ENCODE measurements at regions not wholly inside any gene's neighbourhood (a gene's known extent, or its start where the extent isn't known, plus 50 kb on each side); places are given as distances from the start of the nearest gene placed in this dataset.

- H3K27ac ChIP-seq, result no peak overlapping the region
- TF ChIP-seq CTCF (conservative IDR thresholded peaks at IDR 0.05; ENCODE audit: low read depth, low read length), result no peak
- H3K36me3 ChIP-seq (ENCODE audit: insufficient read depth), result no peaks in the 10 kb centered on the region
- no peaks in the 10 kb centered on the region for H3K4me1 ChIP-seq (ENCODE audit: low read depth, poor library complexity, severe bottlenecking)
- H3K79me2 ChIP-seq (ENCODE audit: insufficient read depth, low read depth), result no peaks in the 10 kb centered on the region
- H3K4me3 ChIP-seq (IDR thresholded peaks at IDR 0.05; ENCODE audit: insufficient read depth, low read depth, low read length), result no peak overlapping the region
- no peak overlapping the region for H2AFZ ChIP-seq (ENCODE audit: low read depth)
- H3K4me2 ChIP-seq, result no peak overlapping the region
- H4K20me1 ChIP-seq (ENCODE audit: insufficient read depth), result no peaks in the 10 kb centered on the region
- no peak overlapping the region for H3K9ac ChIP-seq
- H3K27me3 ChIP-seq (ENCODE audit: insufficient read depth, low read depth), result no peaks in the 10 kb centered on the region
Measured at GRCh38 chr4:151988591-151988990, 227.8 kb upstream of the GATB start.

GRCh38 chr4:151987606-151988005 is 226.8 kb upstream of the GATB start:
- no peak overlapping the region for H3K27ac ChIP-seq
- no peak overlapping the region for H2AFZ ChIP-seq (ENCODE audit: low read depth)
- H3K27me3 ChIP-seq (ENCODE audit: insufficient read depth, low read depth), result no peaks in the 10 kb centered on the region
- no peaks in the 10 kb centered on the region for H3K36me3 ChIP-seq (ENCODE audit: insufficient read depth)
- no peak overlapping the region for H3K9ac ChIP-seq
- H3K4me2 ChIP-seq, result no peak overlapping the region
- H4K20me1 ChIP-seq (ENCODE audit: insufficient read depth), result no peaks in the 10 kb centered on the region
- H3K4me3 ChIP-seq (IDR thresholded peaks at IDR 0.05; ENCODE audit: insufficient read depth, low read depth, low read length), result no peak overlapping the region
- H3K79me2 ChIP-seq (ENCODE audit: insufficient read depth, low read depth), result no peaks in the 10 kb centered on the region
- no peaks in the 10 kb centered on the region for H3K4me1 ChIP-seq (ENCODE audit: low read depth, poor library complexity, severe bottlenecking)
- no peak for TF ChIP-seq CTCF (conservative IDR thresholded peaks at IDR 0.05; ENCODE audit: low read depth, low read length)

- Histone ChIP-seq H3K79me2 (ENCODE audit: insufficient read depth, low read depth) (no peaks in the 10 kb centered on the region), H3K27ac (no peak overlapping the region), H3K4me3 (IDR thresholded peaks at IDR 0.05; ENCODE audit: insufficient read depth, low read depth, low read length) (no peak overlapping the region), H3K9ac (no peak overlapping the region), H3K36me3 (ENCODE audit: insufficient read depth) (no peaks in the 10 kb centered on the region), H3K27me3 (ENCODE audit: insufficient read depth, low read depth) (no peaks in the 10 kb centered on the region), H2AFZ (ENCODE audit: low read depth) (no peak overlapping the region), H4K20me1 (ENCODE audit: insufficient read depth) (no peaks in the 10 kb centered on the region), H3K4me1 (ENCODE audit: low read depth, poor library complexity, severe bottlenecking) (no peaks in the 10 kb centered on the region), H3K4me2 (no peak overlapping the region)
- TF ChIP-seq CTCF (conservative IDR thresholded peaks at IDR 0.05; ENCODE audit: low read depth, low read length), result no peak
Measured at GRCh38 chr4:151983854-151984253, 223.0 kb upstream of the GATB start.

- H3K36me3 ChIP-seq (ENCODE audit: insufficient read depth), result no peaks in the 10 kb centered on the region
- no peak overlapping the region for H3K9ac ChIP-seq
- no peak overlapping the region for H3K4me2 ChIP-seq
- H3K4me3 ChIP-seq (IDR thresholded peaks at IDR 0.05; ENCODE audit: insufficient read depth, low read depth, low read length), result no peak overlapping the region
- no peak for TF ChIP-seq CTCF (conservative IDR thresholded peaks at IDR 0.05; ENCODE audit: low read depth, low read length)
- no peaks in the 10 kb centered on the region for H4K20me1 ChIP-seq (ENCODE audit: insufficient read depth)
- H3K27ac ChIP-seq, result no peak overlapping the region
- no peak overlapping the region for H2AFZ ChIP-seq (ENCODE audit: low read depth)
- H3K79me2 ChIP-seq (ENCODE audit: insufficient read depth, low read depth), result no peaks in the 10 kb centered on the region
- no peaks in the 10 kb centered on the region for H3K4me1 ChIP-seq (ENCODE audit: low read depth, poor library complexity, severe bottlenecking)
- no peaks in the 10 kb centered on the region for H3K27me3 ChIP-seq (ENCODE audit: insufficient read depth, low read depth)
Measured at GRCh38 chr4:151979819-151980218, 219.0 kb upstream of the GATB start.

GRCh38 chr4:151968643-151969042 is 207.8 kb upstream of the GATB start:
- no peak for TF ChIP-seq CTCF (conservative IDR thresholded peaks at IDR 0.05; ENCODE audit: low read depth, low read length)
- H3K36me3 ChIP-seq (ENCODE audit: insufficient read depth), result no peaks in the 10 kb centered on the region
- H3K27me3 ChIP-seq (ENCODE audit: insufficient read depth, low read depth), result no peaks in the 10 kb centered on the region
- H4K20me1 ChIP-seq (ENCODE audit: insufficient read depth), result no peaks in the 10 kb centered on the region
- H3K4me2 ChIP-seq, result no peak overlapping the region
- no peak overlapping the region for H3K4me3 ChIP-seq (IDR thresholded peaks at IDR 0.05; ENCODE audit: insufficient read depth, low read depth, low read length)
- no peaks in the 10 kb centered on the region for H3K4me1 ChIP-seq (ENCODE audit: low read depth, poor library complexity, severe bottlenecking)
- no peak overlapping the region for H2AFZ ChIP-seq (ENCODE audit: low read depth)
- H3K27ac ChIP-seq, result no peak overlapping the region
- H3K79me2 ChIP-seq (ENCODE audit: insufficient read depth, low read depth), result no peaks in the 10 kb centered on the region
- no peak overlapping the region for H3K9ac ChIP-seq
